Fibroblast of pulmonary artery (primary cell): ENCODE measurements at regions not wholly inside any gene's neighbourhood (a gene's known extent, or its start where the extent isn't known, plus 50 kb on each side); places are given as distances from the start of the nearest gene placed in this dataset.

Experiments
- DNase-seq: peaks from one replicate; pipeline ENCODE4 v3.0.0-alpha.2; 2010; ENCODE audit warnings: low read depth
- H3K4me3 ChIP-seq: replicated peaks from 2 replicates; pipeline ENCODE4 v1.5.1; 2011; ENCODE audit warnings: low read depth, mild to moderate bottlenecking, control low read depth, low read length, moderate library complexity
- TF ChIP-seq, protein P1 (sequence below): IDR thresholded peaks from 2 replicates; pipeline ENCODE4 v1.5.1; 2011; ENCODE audit warnings: mild to moderate bottlenecking, control low read depth, low read length, inconsistent platforms; ENCODE audit errors: missing control alignments

GRCh38 chr2:101558740-101559525 is 84.0 kb upstream of the RFX8 start:
- TF ChIP-seq, protein P1, sequence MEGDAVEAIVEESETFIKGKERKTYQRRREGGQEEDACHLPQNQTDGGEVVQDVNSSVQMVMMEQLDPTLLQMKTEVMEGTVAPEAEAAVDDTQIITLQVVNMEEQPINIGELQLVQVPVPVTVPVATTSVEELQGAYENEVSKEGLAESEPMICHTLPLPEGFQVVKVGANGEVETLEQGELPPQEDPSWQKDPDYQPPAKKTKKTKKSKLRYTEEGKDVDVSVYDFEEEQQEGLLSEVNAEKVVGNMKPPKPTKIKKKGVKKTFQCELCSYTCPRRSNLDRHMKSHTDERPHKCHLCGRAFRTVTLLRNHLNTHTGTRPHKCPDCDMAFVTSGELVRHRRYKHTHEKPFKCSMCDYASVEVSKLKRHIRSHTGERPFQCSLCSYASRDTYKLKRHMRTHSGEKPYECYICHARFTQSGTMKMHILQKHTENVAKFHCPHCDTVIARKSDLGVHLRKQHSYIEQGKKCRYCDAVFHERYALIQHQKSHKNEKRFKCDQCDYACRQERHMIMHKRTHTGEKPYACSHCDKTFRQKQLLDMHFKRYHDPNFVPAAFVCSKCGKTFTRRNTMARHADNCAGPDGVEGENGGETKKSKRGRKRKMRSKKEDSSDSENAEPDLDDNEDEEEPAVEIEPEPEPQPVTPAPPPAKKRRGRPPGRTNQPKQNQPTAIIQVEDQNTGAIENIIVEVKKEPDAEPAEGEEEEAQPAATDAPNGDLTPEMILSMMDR: no peak
- peak overlapping the region; percentile 7 for H3K4me3 ChIP-seq
- peak; percentile 83 for DNase-seq

DNA sequence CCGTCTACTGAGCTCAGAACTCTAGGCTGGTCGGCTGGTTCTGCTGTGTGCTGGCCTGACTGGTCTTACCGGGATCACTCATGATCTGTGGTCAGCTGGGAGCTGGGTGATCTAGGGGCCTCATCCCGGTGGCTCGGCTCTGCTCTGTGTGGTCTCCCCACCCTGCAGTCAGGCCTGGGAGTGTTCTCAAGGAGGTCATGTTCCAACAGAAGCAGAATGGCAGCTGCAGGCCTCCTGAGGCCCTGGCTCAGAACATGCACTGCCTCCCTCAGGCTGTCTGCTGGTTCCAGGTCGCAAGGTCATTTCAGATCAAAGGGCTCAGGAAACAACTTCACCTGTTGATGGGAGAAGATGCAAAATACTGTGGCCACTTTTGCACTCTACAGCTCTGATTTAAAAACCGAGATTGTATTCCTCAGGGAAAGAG is 81.1 kb upstream of the RFX8 start:
- no peak overlapping the region for H3K4me3 ChIP-seq
- TF ChIP-seq, protein P1: no peak
- DNase-seq: no peak

GRCh38 chr2:101551336-101551888 is 76.5 kb upstream of the RFX8 start:
- TF ChIP-seq, protein P1: no peak
- no peak overlapping the region for H3K4me3 ChIP-seq
- no peak for DNase-seq

GRCh38 chr2:101550555-101550954 is 75.6 kb upstream of the RFX8 start:
- TF ChIP-seq, protein P1: no peak
- no peak for DNase-seq
- H3K4me3 ChIP-seq: no peak overlapping the region

DNA sequence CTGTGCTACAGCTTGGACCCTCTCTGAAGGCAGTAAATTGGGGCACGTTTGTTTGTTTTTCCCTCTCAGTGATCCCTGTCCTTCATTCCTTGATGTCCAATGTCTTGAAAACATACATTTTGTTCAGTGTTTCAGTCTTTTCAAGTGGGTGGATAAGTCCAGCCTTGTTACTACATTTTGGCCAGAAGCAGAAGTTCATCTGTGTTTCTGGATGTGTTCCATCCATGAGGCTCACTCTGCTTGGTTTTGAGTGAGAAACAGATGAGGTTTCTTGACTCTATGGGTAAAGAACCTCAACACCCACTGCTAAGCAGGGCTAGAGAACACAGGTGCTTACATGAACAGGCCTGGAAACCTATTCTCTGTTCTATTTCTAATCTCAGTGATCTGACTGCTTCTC is 74.5 kb upstream of the RFX8 start:
- TF ChIP-seq, protein P1: no peak
- no peak overlapping the region for H3K4me3 ChIP-seq
- DNase-seq: no peak

DNA sequence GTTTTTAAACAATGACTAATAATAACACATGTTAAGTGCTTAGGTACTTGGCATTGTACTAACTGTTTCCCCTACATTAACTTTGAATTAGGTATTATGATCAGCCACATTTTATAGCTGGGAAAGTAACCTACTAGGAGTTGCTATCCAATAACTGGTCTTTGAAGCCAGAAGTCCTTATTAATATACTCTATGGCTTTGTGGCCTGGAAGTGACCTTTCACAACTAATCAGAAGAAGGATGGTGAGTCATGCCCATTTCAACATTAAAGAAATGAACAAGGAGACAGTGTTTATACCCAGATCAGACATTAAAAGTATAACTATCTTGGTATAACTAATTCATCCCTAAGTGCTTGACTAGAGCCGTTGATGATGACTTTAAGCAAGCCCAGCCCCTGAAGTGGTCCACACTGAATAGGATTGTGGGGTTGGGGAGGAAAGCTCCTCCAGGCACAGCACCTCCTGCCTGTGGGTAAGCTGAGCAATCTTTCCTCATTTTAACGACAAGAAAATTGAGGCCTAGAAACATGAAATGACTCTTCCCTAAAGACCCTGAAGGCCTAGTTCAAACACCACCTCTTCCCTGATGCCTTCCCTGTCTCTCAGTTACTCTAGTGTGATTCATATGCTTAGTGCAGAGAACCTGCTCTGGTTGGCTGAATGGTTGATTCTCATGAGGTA is 71.6 kb upstream of the RFX8 start:
- H3K4me3 ChIP-seq: no peak overlapping the region
- TF ChIP-seq, protein P1: no peak
- peak; percentile 53 for DNase-seq
